Gastrocnemius medialis (tissue), 4 donors: ENCODE measurements at regions not wholly inside any gene's neighbourhood (a gene's known extent, or its start where the extent isn't known, plus 50 kb on each side); places are given as distances from the start of the nearest gene placed in this dataset.

Source experiments
- ATAC-seq, 2 donors: fragments of 150-250 bp; one replicate each; pipeline ENCODE4 v1.9.1; 2016
- DNase-seq, 2 donors: peaks; one replicate each; pipeline ENCODE4 v3.0.0-alpha.2; 2019
- H3K27ac ChIP-seq, 4 donors: fragments of 200-600 bp; sonication (generic); 1 replicate in 1 of 4; 2 replicates in 3 of 4; pipeline ENCODE4 v1.5.1; 2016 to 2018; ENCODE audit warnings: mild to moderate bottlenecking in 2 of 4, moderate library complexity in 1 of 4
- H3K27me3 ChIP-seq, 3 donors: fragments of 200-600 bp; sonication (generic) in 2 of 3; 1 replicate in 1 of 3; 2 replicates in 2 of 3; pipeline versions ENCODE4 v1.5.1 to v1.6.0; 2016 to 2019; ENCODE audit warnings: mild to moderate bottlenecking in 1 of 3, moderate library complexity in 1 of 3
- H3K36me3 ChIP-seq, 2 donors: fragments of 200-600 bp; sonication (generic) in 1 of 2; one replicate each; pipeline ENCODE4 v1.5.1; 2017 to 2018
- H3K4me1 ChIP-seq, 2 donors: fragments of 200-600 bp; sonication (generic) in 1 of 2; one replicate each; pipeline ENCODE4 v1.5.1; 2016 to 2017; ENCODE audit warnings: mild to moderate bottlenecking in 2 of 2
- H3K4me3 ChIP-seq, 4 donors: fragments of 200-600 bp; sonication (generic) in 3 of 4; 1 replicate in 1 of 4; 2 replicates in 3 of 4; pipeline ENCODE4 v1.5.1; 2016 to 2019; ENCODE audit warnings: mild to moderate bottlenecking in 2 of 4
- H3K9me3 ChIP-seq, 3 donors: fragments of 200-600 bp; sonication (generic) in 2 of 3; 1 replicate in 1 of 3; 2 replicates in 2 of 3; pipeline ENCODE4 v1.5.1; 2016 to 2019
- CTCF ChIP-seq, 5 experiments: fragments of 450-650 bp in 3 of 5; fragments of 200-600 bp in 2 of 5; sonication (generic) in 2 of 5; IDR thresholded peaks in 4 of 5; conservative IDR thresholded peaks in 1 of 5; 1 replicate in 4 of 5; 2 replicates in 1 of 5; pipeline ENCODE4 v1.5.1; 2016 to 2019; ENCODE audit warnings: antibody characterized with exemption in 5 of 5, mild to moderate bottlenecking in 3 of 5, moderate library complexity in 3 of 5
- POLR2A ChIP-seq, 2 donors: fragments of 450-650 bp; IDR thresholded peaks; one replicate each; pipeline ENCODE4 v1.6.1; 2017; ENCODE audit warnings: antibody characterized with exemption in 2 of 2, mild to moderate bottlenecking in 2 of 2, moderate library complexity in 2 of 2
- in situ Hi-C, 4 donors: fragments of 200-750 bp; cut with MboI; loops; one replicate each; pipeline versions ENCODE4 v1.15.0 to v1.8.0; 2017; ENCODE audit warnings: low sequenced_read_pairs in 4 of 4
- intact Hi-C: fragments of 100-400 bp; cut with DNase I; formaldehyde crosslinking; loops from one replicate; pipeline ENCODE4 v1.15.1; 2023; ENCODE audit warnings: low total_unique reads

DNA sequence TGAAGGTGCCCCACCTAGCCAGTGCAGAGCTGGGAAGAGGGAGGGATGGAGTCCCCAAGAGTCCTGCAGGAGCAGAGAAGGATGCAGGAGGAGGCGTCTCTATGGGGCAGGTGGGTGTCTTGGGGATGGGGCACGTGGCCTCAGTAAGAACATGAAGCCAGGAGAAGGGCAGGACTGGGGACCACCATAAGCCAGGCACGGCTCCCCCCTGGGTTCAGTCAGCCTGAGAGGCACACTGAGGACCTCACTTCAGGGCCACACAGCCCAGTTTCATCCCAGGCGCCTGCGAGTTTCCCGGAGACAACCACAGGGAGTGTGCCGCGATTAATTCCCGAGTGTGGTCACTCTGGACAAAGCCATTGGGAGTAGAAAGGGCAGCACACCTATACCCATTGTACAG lies 120.3 kb downstream of the GYPC start:
- in situ Hi-C loops, result loop anchor here (5.0 to 25.0 kb wide), 4 partner anchors 141 to 539 kb away; no protein-coding TSS in a partner anchor
- no peaks in the 10 kb centered on the region for H3K9me3 ChIP-seq
- TF ChIP-seq CTCF (IDR thresholded peaks at IDR 0.05 in 4 of 5, conservative IDR thresholded peaks at IDR 0.05 in 1 of 5) (no peak), POLR2A (IDR thresholded peaks at IDR 0.05) (no peak)
- peaks cover 0 to 5% of the 10 kb centered on the region in 2 donors for H3K4me1 ChIP-seq
- intact Hi-C loops, result loop anchor here (2.0 to 5.0 kb wide), 2 partner anchors 133 to 529 kb away; no protein-coding TSS in a partner anchor
- DNase-seq (no peak), ATAC-seq (peak in 1 of 2 donors; percentile 8)
- peak overlapping the region; percentile 67 to 74 (median 70) for H3K4me3 ChIP-seq
- peak overlapping the region in 1 of 4 donors; percentile 74 for H3K27ac ChIP-seq
- no peaks in the 10 kb centered on the region for H3K27me3 ChIP-seq
- H3K36me3 ChIP-seq, result no peaks in the 10 kb centered on the region

DNA sequence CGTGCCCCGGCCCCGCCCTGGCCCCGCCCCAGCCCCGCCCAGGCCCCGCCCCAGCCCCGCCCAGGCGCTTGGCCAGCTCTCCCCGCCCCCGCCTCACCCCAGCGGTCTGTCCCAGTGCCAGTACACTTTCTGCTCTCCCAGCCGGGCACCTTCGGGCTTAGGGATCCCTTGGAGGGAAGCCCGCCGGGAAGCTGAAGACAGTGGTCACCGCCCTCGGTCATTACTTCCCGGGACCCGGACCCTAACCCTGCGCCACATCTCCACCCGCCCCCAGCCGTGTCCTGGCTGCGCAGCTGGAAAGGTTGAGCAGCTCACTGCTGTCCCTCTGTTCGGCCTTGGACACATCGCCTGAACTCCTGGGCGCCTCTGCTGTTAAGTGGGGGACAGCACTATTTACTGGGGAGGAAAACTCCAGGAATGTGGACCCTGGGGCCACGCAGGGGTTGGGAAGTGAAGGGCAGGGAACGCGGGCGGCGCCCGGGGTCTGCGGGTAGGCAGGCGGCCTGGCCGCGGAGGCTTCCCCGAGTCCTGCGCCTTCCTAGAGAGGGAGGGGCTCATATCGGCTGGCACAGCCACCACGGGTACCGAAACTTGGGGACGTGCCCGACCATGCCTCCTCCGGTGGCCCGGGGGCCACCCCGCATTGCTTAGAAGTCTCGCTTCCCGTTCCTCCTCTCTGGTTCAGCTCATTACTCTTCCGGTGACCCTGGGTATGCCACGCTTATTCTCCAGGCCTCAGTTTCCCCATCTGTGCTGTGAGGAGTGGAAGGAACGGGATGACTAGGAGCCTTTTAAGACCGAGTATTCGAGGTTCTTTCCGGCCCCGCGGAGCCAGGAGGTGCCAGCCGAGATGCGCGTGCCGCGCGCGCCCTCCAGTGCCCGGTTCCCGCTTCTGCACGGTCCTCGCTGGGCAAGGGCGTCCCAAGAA lies 121.0 kb downstream of the GYPC start:
- no peaks in the 10 kb centered on the region for H3K27me3 ChIP-seq
- ATAC-seq, result peak; percentile 89 to 91
- peak overlapping the region; percentile 50 to 74 (median 59) for H3K27ac ChIP-seq
- H3K4me1 ChIP-seq, result peaks cover 0 to 5% of the 10 kb centered on the region in 2 donors
- peak; percentile 59 to 69 for DNase-seq
- intact Hi-C loops (loop anchor here (1.0 to 5.0 kb wide), 3 partner anchors 134 to 530 kb away; no protein-coding TSS in a partner anchor), in situ Hi-C loops (loop anchor here (5.0 to 25.0 kb wide), 4 partner anchors 142 to 540 kb away; no protein-coding TSS in a partner anchor)
- H3K4me3 ChIP-seq, result peak overlapping the region; percentile 67 to 74 (median 70)
- peak; percentile 88 to 99 (median 94) for TF ChIP-seq CTCF (IDR thresholded peaks at IDR 0.05 in 4 of 5, conservative IDR thresholded peaks at IDR 0.05 in 1 of 5)
- no peak for TF ChIP-seq POLR2A (IDR thresholded peaks at IDR 0.05)
- no peaks in the 10 kb centered on the region for H3K36me3 ChIP-seq
- H3K9me3 ChIP-seq, result no peaks in the 10 kb centered on the region

GRCh38 chr2:126777620-126777978 lies 121.1 kb upstream of the TEX51 start:
- H3K36me3 ChIP-seq, result no peaks in the 10 kb centered on the region
- ATAC-seq (no peak), DNase-seq (no peak)
- in situ Hi-C loops, result loop anchor here (5.0 to 25.0 kb wide), 4 partner anchors 143 to 540 kb away; no protein-coding TSS in a partner anchor
- intact Hi-C loops, result loop anchor here (1.0 to 5.0 kb wide), 3 partner anchors 135 to 530 kb away; no protein-coding TSS in a partner anchor
- no peak for TF ChIP-seq POLR2A (IDR thresholded peaks at IDR 0.05)
- TF ChIP-seq CTCF (IDR thresholded peaks at IDR 0.05 in 4 of 5, conservative IDR thresholded peaks at IDR 0.05 in 1 of 5), result peak in 1 of 5 experiments; percentile 14
- no peaks in the 10 kb centered on the region for H3K9me3 ChIP-seq
- H3K27ac ChIP-seq, result no peak overlapping the region
- H3K4me3 ChIP-seq, result peak overlapping the region in 2 of 4 donors; percentile 67 to 72
- H3K4me1 ChIP-seq, result peaks cover 0 to 5% of the 10 kb centered on the region in 2 donors
- H3K27me3 ChIP-seq, result no peaks in the 10 kb centered on the region

DNA sequence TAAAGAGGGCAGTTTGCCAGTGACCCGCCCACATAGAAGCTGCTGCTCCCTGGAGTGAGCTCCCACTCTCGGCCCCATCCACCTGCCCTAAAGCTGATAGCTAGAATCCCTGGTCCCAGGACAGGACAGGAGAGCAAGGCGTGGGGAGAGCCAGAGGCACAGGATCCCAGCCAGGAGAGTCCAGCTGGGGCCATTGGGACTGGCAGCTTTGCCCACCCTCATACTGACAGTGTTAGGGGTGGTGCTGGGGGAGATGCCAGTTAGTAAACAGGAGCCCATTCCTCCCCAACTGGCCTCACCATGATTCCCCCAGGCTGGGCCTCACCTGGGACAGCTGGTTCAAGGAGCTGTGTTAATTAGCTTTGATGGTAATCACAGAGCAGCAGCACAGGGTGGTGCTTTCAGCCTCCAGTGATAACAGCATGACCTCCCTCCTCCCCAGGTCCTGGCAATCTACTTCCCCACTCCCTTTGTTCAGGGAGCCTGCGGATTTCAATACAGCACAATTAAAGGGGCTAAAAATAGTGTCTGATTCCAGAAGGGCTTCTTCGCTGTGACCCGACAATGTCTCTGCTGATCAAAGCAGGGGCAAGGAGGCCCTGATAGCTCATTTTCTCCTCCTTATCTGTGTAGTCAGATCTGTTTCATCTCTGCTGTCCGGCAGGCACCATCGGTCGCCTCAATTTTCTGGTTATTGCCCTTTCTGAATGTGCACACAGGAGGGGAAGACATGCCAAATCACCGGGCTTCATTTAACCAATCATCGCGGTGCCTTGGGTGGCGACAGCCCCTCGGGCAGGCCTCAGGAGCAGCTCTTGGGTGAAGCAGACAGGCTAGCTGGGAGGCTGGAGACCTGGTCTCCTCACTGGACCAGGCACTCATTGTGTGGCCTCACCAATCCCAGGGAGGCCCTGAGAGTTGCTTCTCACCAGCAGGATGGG lies 119.9 kb upstream of the TEX51 start:
- no peak overlapping the region for H3K27ac ChIP-seq
- no peak overlapping the region for H3K4me3 ChIP-seq
- no peaks in the 10 kb centered on the region for H3K36me3 ChIP-seq
- peaks cover 0 to 5% of the 10 kb centered on the region in 2 donors for H3K4me1 ChIP-seq
- in situ Hi-C loops (loop anchor here (5.0 to 25.0 kb wide), 4 partner anchors 144 to 542 kb away; no protein-coding TSS in a partner anchor), intact Hi-C loops (loop anchor here (5.0 kb wide), 1 partner anchor 532 kb away; no protein-coding TSS in a partner anchor)
- ATAC-seq, result no peak
- H3K9me3 ChIP-seq, result no peaks in the 10 kb centered on the region
- no peak for TF ChIP-seq POLR2A (IDR thresholded peaks at IDR 0.05)
- TF ChIP-seq CTCF (IDR thresholded peaks at IDR 0.05 in 4 of 5, conservative IDR thresholded peaks at IDR 0.05 in 1 of 5), result no peak
- no peaks in the 10 kb centered on the region for H3K27me3 ChIP-seq
- no peak for DNase-seq
